ENCODE measurements at regions not wholly inside any gene's neighbourhood (a gene's known extent, or its start where the extent isn't known, plus 50 kb on each side); places are given as distances from the start of the nearest gene placed in this dataset.

DNA sequence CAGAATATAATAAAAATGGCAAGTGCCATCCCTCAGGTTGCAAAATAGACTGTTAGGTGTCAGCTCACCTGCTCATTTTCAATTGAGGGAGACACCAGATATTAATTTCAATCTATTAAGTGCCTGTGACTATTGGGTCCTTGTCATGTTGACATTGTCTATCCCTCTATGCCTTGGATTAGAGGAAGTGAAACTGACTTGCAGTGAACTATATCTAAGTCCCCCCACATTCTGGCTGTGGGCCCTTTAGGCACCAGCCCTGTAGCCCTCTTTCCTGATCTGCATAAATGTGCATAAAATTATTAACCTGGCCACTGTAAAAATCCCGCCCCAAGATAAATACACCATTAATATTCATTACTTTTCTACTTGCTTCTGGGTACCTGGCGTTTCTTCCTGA, 293.0 kb upstream of the CLNK start:
- DNase-seq = no peak

DNA sequence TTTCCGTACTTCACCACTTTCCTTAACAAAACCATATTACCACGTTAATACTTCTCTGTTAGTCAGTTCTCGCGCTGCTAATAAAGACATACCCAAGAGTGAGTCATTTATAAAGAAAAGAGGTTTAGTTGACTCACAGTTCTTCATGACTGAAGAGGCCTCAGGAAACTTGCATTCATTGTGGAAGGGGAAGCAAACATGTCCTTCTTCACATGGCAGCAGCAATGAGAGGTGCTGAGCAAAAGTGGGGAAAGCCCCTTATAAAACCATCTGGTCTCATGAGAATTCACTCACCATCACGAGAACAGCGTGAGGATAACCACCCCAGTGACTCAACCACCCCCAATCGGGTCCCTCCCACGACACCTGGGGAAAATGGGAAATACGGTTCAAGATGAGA, 289.8 kb upstream of the CLNK start:
- DNase-seq = no peak

DNA sequence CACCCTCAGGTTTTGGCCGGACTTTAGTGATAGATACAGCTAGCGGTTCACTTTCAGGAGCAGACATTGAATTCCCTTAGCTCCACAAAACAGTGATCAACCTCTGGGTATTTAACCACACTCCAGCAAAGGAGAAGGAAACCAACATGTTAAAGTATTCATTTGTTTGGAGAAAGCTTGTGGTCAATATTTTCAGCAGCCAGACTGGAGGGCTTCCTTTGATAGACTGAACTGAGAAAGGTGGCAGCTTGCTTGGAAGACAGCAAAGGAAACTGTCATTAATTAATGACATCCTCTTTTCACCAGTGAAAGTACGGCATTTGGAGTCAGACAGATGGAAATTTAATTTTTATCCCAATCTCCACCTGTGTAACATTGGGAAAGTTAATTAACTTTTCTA, 289.1 kb upstream of the CLNK start:
- no peak for DNase-seq

DNA sequence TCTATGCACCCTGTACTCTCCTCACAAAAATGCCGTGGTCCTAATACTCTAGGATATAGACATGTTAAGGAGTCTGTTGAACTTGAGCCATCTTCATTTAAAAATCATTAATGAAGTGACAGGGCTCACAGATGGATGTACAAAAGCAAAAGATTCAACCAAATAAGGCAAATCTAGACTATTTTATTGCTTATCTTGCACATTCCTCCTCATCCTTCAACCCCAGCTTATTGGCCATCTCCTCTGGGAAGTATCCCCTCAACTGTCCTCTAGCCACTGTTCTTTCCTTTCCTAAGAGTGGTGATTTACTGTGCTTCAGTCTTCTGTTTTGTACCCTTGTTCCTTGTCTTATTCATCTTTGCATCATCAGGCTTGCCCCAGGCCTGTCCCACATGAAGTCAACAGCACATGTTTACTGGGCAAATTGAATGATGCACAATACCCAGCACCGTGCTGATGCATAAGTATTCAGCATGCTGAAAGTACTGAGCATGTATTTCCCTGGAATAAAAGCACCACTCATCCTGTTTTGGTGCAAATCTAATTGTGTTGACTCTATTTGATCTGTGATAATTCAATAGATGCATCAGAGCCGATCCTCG, 287.3 kb upstream of the CLNK start:
- no peak for DNase-seq

DNA sequence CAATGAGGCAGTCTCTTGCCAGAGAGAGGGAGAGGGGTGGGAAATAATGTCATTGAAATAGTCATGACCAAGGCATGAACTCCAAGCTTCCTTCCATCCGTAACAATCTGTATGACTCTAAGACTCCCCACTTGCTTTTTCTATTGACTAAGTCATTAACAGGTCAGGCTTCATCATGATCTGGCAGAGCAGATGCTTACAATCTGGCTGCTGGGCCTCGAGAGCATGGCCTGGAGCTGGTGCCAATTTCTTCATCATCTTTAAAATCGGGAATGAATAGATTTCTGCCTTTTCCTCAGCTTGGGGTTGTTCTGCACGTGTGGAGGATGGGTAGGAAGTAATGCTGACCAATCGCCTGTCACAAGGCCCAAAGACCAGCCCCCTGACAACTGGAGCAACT, 280.6 kb upstream of the CLNK start:
- DNase-seq = no peak

DNA sequence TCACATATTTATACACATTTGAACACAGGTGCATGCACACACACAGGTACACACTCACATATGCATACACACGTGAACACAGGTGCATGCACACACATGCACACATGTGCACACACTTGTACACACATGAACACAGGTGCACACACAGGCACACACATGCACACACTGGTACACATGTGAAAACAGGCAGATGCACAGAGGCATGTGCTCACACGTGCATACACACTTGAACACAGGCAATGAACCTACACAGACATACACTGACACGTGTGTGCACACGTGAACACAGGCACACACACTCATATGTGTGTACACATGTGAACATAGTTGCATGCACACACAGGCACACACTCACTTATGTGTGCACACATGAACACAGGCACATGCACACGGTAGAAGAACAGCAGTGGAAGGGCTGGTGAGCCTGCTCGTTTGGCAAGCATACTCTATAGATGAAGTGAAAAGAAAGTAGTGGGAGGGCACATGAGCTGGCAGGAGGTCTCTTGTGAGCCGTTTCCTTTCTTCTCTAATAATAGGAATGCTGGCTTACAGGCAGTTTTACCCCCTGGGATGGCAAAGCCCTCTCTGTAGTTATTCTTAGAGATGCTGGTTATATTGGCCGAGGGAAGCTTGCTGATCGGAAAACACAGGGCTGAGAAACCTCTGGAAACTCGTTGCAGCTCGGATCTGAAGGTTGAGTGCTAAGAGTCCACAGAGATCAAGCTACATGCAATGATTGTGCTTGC, 279.6 kb upstream of the CLNK start:
- no peak for DNase-seq

DNA sequence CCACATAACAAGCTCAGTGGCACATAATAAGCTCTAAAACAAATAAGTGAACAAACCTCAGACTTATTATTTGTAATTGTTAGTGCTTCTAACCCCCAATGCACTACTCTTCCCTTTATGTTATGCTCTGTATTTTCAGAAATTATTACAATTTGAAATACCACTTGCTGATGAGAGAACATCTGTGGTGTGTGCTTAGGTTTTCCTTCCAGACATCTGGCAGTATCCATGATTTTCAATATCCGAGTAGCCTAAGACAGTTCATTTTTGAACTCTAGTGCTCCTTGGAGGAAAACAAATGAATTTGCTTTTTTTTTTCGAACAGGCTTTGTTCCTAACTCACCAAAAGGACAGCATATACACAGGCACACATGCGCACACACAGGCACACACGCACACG, 278.7 kb upstream of the CLNK start:
- DNase-seq = no peak

DNA sequence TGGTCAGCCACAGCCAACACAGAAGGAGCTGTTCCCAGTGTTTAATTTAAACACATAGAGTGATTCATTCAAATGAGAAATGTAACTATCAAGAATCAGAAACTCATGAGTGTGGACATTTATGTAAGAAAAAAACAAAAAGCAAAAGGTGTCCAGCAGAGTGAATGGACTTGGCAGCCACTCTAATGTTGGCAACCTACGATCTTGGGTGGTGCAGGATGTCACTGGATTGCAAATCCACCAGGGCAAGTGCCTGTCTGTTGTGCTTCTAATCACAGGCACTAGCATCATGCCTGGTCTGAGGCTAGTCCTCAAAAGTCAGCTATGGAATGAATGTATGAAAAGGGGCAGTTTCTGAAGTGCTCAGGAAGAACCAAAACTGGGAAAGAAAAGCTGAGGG, 277.7 kb upstream of the CLNK start:
- no peak for DNase-seq

DNA sequence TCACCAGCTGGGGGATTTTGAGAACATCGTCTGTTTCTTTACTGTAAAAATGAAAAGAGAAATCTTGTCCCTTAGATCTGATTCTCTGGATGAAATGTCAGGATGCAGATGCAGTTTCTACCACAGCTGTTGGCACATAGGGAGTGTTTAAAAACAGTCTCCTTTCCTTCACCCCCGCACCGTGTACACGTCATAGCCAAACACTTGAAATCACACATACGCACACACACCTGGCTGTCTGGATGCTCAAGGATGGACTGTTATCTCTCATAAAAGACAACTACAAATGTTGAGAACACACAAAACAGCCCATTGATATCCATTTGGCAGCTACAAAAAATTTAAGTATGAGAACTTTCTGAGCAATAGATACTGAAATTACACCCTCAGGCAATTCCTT, 275.8 kb upstream of the CLNK start:
- DNase-seq = no peak

DNA sequence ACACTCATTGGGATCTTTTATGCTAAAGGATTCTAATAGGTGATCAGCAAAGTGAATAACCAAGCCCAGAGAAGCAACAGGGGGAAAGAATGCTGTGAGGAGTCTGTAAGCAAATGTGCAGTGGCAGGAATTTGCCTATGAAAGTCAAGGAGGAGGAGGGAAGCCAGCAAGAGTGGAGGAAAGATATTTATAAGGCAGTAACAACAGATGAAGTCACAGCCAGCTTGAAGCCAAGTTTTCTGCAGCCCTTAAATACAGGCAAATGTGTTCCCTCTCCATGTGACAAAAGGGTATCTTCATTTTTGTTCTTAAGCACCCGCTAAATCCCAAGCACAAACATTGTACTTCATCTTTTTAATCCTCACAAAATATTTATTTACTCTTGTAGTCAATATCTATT, 275.0 kb upstream of the CLNK start:
- no peak for DNase-seq

DNA sequence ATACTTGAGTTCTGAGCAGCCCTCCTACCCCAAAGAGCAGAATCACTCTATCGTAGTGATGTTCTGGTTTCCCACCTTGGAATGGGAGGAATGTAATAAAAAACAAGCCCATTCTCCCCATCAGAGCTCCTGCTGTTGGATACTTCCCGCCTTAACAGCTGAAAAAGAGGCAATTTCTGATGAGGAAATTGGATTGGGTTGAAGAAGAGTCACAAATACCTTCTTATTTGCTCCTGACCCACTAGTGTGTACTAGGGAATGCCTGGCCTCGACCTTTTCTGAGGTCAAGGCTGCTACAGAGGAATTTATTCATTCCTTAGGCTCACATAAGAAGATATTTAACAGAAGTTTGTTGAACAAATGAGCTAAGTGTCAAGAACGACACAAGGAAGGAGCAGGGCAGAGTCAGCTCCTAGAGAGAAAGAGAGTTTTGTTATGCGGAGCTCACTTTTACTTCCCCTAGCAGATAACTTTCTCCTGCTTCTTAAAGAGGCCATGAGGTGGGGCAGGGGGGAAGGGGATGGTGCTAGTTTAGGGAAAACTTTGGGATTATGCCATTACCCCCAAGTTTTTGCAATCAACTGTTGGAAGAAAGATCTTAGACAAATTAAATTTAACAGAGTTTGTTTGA, 273.8 kb upstream of the CLNK start:
- no peak for DNase-seq

DNA sequence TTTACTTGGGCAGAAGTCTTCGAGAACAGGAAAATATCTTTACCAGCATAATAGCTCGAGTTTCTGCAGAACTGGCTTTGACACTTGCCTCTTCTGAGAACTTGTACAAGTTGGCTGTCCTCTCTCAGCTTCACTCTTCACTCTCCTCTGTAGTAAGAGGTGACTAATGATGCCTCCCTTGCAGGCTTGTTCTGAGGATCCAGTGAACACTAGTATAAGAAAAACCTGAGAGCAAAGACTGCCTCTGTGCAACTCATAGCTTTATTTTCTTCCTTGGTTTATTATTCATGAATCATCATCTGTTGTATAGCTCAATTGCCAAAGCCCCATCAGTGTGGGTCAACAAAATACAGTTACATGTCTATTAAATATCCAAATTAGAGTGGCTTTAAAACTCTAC, 266.7 kb upstream of the CLNK start:
- DNase-seq = no peak

DNA sequence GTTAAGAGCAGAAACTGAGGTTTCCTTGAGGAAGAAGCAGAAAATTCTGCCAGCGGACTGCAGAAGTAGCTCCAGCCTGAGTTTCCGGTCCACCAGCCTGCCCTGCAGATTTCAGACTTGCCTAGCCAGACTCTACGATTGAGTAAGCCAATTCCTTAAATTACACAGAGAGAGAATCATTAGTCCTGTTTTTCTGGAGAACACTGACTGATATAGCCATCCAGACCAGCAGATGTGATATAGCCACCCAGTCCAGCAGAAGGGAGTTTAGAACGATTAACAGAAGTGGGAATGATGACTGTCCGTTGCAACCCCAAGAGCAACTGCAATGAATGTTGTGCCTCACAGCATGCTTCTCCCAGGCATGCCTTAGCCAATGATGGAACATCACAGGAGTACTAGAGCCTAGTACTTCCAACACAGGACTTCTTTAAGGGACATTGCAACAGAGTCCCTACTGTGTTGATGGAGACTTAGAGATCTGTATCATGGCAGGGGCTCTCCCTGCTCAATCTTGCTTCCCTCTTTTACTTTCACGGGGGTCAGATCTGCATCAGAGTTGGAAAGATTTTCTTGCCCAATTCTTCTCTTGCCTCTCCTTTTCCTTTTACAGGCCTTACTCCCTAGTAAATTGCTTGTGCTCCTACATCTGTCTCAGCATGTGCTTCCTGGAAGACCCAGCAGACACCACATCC, 264.6 kb upstream of the CLNK start:
- no peak for DNase-seq

DNA sequence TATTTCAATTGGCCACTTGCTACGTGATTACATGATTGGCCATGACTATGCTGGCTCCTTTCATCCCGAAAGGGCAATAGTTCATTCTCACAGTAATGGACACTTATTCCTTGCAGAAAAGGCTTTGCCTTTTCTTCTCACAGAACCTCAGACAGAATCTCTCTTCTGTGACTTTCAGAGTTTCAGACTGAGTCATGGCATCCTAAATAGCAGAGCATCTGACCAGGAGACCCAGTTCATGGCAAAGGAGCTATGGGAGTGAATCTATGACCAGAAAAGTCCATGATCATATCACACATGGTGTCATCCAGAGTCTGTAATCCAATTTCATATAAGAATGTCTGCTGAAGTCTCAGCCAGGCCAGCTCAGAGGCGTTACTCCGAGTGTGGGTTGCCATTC, 263.3 kb upstream of the CLNK start:
- DNase-seq = no peak

DNA sequence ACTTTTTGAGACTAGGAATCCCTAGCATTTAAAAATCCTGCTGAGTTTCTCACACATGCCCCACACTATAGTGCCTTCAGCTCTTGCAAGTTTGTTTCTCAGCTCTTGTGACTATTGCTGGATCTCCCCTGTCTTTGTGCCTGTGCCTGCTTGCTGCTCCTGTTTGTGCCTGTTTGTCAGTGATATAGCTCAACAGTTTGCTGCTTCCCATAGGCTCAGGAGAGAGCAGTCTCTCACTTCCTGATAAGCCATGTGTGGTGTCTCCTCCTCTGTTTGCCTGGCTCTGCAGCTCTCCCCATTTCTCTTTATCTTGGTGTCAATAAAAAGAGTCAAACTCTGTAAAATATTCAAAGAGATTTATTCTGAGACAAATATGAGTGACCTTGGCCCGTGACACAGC, 259.8 kb upstream of the CLNK start:
- DNase-seq = no peak

DNA sequence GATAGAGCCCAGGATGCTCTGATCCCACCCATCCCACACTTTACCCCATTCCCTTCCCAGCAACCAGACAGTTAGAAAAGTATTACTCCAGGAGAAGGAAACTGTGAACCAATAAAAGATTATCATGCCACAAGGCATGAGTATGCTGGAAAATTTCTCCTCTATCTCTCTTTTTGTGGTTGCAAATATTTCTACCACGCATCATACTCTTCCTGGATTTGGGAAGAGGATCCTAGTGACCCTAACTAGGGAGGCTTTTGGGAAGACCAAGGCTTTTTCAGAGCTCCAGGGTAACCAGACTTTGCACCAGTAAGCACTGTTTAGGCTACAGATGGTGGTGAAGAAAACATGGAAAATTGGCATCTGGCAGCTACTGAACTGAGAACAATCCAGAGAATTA, 257.6 kb upstream of the CLNK start:
- no peak for DNase-seq

DNA sequence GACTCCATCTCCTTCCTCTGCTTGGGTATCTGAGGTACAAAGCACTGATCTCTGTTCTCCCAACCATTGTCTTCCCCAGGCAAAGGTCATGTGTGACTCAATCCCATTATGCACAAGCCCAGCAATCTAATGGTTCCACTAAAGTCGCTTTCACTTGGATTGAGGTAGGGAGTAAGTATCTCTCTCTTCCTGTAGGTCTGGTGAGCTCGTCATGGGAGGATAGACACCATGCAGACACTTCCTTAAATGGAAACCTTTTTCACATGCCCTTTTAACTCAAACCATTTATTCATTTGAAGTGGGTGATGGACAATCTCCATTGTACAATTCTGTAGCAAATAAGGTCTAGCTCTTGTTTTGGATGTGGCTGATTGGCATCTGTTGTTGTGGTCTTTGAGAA, 245.2 kb upstream of the CLNK start:
- DNase-seq = no peak

DNA sequence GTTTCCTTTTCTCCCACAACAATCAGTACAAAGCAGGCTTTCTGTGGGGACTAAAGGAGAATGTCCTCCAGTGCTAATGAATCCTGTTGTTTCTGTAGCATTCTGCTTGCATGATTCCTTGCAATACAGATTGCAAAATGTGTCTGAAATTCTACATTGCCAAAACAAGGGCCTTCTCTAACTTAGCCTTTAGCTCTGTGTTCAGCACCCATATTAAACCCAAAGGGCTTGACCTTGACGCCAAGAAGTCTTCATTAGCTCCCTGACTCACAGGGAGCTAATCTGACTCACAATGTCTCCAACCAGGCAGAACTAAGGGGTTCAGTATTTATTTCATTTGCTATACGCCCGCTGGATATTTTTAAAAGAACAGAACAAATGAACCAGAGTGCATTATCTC, 241.4 kb upstream of the CLNK start:
- no peak for DNase-seq

DNA sequence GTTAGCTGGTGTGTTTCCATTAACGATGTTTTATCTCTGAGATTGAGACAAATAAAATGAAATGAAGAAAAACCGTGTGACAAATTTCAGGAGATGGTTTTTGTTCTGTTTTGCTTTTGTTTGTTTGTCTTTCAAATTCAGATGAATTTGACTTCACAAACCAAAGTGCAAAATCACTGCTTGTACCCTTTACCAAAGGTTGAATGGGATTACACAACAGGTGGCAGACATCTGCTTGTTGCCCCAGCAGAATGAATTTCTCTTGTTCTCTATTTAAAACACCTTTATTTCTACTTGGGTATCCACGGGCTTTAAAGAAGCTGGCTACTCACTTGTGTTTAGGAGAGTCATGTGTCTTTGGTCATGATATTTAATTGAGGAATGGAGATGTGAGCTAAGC, 239.7 kb upstream of the CLNK start:
- no peak for DNase-seq

DNA sequence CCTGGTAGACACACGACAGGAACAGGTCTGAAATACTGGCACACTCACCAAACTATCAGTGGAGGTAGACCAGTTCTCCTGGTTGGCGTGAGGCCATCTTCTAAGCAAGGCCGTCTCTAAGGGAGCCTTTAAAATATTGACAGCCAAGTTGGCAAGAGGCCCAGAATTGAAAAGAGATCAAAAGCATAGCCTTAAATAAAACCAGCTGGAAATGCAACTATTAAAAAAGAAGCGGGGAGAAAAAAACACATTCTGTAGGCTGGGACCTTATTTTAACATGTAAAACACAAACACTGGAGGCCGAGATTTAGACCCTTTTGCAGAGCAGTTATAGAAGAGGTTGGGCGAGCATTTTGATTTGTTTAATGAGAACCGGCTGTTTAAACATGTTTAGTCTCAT, 233.0 kb upstream of the CLNK start:
- peak; percentile 77 for DNase-seq

DNA sequence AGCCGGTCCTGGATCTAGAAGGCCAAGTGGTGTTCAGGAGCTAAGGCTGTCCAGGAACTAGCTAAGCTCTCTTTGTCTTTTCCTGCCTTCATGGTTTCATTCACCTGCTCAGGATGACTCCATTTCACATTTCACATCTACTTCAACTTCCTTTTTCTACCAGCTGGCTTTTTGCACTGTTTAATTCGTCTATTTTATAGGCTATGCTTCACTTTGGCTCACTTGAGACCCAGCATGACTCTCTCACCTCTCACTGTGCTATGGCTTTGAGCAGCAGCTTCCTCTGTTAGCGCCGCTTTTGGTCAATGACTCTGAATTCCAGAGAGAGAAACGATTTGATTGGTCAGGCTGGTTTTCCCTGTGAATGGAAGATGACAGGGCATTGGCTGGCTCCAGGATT, 213.5 kb upstream of the CLNK start:
- no peak for DNase-seq

DNA sequence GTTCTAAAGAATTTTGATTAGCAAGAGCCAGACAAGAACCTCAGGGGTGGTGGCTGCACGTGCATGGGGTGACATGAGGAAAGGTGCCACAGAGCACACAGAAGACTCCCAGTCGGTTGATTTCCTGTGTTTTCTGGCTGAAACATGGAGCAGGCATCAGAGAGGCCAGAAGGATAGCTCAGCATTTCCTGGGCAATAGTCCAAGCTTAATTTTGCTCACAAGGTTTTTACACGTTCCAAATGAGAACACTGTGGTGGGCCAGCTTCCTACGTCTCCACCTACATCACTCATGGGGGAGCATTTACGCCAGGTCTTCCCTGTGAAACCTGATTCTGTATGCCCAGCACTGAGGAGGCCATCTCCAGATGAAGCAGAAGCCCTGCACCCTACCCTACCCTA, 212.5 kb upstream of the CLNK start:
- no peak for DNase-seq

DNA sequence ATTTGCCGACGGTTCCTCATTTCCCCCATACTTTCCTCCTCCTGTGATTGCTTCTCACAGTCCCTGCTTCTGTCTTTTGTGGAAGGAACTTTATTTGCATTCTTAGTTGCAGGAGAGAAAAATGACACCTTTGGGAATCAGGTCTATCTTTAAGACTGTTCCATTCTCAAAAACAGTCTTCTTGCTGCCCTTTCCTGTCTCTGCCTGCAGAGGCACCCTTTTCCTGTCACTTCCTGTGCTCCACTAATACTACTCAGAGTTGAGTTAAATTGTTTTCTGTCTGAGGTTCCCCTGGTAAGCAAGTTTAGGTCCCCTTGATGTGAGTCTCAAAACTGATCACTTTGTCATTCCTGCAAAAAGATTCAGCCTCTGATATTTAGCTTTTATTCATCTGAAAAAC, 208.8 kb upstream of the CLNK start:
- no peak for DNase-seq

DNA sequence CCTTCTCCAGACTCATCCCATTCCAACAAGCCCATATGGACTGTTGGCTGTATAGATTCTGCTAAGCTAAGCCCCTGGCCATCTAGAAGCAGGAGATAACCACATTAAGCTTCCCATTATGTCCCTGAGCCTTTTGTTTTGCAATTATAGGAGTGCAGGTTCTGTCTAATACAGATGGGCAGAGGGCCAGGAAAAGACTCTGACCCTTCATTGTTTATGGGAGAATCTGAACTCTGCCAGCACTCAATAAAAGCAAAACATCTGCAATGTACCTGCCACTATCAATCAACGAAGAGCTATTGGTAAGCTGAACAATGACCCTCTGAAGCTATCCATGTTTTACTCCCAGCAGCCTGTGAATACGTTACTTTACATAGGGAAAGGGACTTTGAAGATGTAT, 207.3 kb upstream of the CLNK start:
- peak; percentile 1 for DNase-seq

All from NCI-H1105 (cell line).